ENCODE measurements at regions not wholly inside any gene's neighbourhood (a gene's known extent, or its start where the extent isn't known, plus 50 kb on each side); places are given as distances from the start of the nearest gene placed in this dataset.

DNA sequence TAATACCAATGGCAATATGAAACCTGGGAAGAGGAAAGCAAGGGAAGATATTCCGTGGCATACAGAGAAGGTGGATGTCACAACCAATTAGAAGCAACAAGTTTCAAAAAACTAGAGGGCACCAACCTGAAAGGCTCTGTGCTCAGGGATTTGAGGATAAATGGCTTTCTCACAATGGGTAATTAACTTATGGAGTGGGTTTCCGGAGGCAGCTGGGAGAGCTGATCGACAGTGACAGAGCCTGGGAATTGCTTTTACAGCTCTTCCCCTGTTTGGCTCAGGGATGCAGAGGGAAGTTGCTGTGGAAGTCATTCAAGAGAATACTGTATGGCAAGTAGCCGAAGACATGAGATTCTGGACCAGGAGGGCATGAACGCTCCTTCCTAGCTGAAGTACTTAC is 237.0 kb downstream of the KIF4B start:
- TF ChIP-seq, protein P1, sequence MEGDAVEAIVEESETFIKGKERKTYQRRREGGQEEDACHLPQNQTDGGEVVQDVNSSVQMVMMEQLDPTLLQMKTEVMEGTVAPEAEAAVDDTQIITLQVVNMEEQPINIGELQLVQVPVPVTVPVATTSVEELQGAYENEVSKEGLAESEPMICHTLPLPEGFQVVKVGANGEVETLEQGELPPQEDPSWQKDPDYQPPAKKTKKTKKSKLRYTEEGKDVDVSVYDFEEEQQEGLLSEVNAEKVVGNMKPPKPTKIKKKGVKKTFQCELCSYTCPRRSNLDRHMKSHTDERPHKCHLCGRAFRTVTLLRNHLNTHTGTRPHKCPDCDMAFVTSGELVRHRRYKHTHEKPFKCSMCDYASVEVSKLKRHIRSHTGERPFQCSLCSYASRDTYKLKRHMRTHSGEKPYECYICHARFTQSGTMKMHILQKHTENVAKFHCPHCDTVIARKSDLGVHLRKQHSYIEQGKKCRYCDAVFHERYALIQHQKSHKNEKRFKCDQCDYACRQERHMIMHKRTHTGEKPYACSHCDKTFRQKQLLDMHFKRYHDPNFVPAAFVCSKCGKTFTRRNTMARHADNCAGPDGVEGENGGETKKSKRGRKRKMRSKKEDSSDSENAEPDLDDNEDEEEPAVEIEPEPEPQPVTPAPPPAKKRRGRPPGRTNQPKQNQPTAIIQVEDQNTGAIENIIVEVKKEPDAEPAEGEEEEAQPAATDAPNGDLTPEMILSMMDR (IDR thresholded peaks at IDR 0.05 in 2 of 3, conservative IDR thresholded peaks at IDR 0.05 in 1 of 3; ENCODE audit: borderline replicate concordance in 1 of 3, insufficient read depth in 1 of 3, low read depth in 2 of 3, low read length in 2 of 3) = no peak
- TF ChIP-seq EGR1 (IDR thresholded peaks at IDR 0.05; ENCODE audit: low read depth) (no peak), POLR2A (IDR thresholded peaks at IDR 0.05; ENCODE audit: borderline replicate concordance, extremely low read depth, insufficient read depth, insufficient read length) (no peak), FOSL1 (IDR thresholded peaks at IDR 0.05; ENCODE audit: low read depth) (no peak), EZH2phosphoT487 (IDR thresholded peaks at IDR 0.05; ENCODE audit: borderline replicate concordance) (no peak), EZH2 (IDR thresholded peaks at IDR 0.05) (no peak), POLR2AphosphoS5 (IDR thresholded peaks at IDR 0.05; ENCODE audit: low read depth, low read length) (no peak)
- TF ChIP-seq, protein P2, sequence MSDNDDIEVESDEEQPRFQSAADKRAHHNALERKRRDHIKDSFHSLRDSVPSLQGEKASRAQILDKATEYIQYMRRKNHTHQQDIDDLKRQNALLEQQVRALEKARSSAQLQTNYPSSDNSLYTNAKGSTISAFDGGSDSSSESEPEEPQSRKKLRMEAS (IDR thresholded peaks at IDR 0.05) = no peak
- TF ChIP-seq, protein P3, sequence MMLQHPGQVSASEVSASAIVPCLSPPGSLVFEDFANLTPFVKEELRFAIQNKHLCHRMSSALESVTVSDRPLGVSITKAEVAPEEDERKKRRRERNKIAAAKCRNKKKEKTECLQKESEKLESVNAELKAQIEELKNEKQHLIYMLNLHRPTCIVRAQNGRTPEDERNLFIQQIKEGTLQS (IDR thresholded peaks at IDR 0.05) = no peak
